ENCODE measurements at regions not wholly inside any gene's neighbourhood (a gene's known extent, or its start where the extent isn't known, plus 50 kb on each side); places are given as distances from the start of the nearest gene placed in this dataset.

GRCh38 chr10:127610816-127611215, 61.7 kb downstream of the NPS start:
- H3K27ac ChIP-seq = no peak overlapping the region
- TF ChIP-seq CTCF (conservative IDR thresholded peaks at IDR 0.05) = no peak

GRCh38 chr10:127614484-127615017, 65.4 kb downstream of the NPS start:
- TF ChIP-seq CTCF (conservative IDR thresholded peaks at IDR 0.05) = no peak
- H3K27ac ChIP-seq = no peak overlapping the region

- no peak for TF ChIP-seq CTCF (conservative IDR thresholded peaks at IDR 0.05)
- no peak overlapping the region for H3K27ac ChIP-seq
Measured at GRCh38 chr10:127618797-127619196, 69.7 kb downstream of the NPS start.

- no peak for TF ChIP-seq CTCF (conservative IDR thresholded peaks at IDR 0.05)
Measured at GRCh38 chr10:127619546-127620325, 70.6 kb downstream of the NPS start.

DNA sequence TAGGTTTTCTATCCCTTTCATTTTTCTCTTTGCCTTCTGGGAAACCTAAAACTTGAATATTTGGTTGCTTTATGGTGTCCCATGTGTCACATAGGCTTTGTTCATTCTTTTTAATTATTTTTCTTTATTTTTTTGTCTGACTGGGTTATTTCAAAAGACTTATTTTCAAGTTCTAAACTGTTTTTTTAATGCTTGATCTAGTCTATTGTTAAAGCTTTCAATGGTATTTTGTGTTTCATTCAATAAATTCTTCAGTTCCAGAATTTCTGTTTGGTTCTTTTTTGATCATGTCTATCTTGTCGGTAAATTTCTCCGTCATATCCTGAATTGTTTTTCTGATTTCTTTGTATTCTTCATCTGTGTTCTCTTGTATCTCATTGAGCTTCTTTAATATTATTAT, 86.8 kb downstream of the NPS start:
- TF ChIP-seq CTCF (conservative IDR thresholded peaks at IDR 0.05) = no peak
- no peak overlapping the region for H3K27ac ChIP-seq

More at GRCh38 chr10:127619546-127620325, 70.6 kb downstream of the NPS start:
- H3K27ac ChIP-seq = no peak overlapping the region

DNA sequence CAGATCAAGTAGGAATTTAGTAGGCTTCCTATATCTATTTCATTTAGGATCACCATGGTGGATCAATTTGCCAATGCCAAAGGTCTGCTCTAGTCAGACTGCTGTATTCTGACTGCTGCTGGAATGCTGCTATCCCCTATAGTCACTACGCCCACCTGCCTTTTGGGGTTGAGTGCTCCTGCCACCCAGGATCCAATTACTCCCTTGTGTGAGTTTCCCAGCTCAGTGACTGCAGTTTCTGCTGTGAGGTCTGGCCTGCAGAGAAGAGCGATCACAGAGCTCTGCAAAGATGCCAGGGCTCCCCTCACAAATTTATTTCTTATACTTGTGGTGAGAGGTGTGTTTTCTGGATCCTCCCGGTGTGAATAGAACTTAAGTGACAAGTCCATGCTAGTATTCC, 88.1 kb upstream of the FOXI2 start:
- H3K27ac ChIP-seq = no peak overlapping the region
- TF ChIP-seq CTCF (conservative IDR thresholded peaks at IDR 0.05) = no peak

DNA sequence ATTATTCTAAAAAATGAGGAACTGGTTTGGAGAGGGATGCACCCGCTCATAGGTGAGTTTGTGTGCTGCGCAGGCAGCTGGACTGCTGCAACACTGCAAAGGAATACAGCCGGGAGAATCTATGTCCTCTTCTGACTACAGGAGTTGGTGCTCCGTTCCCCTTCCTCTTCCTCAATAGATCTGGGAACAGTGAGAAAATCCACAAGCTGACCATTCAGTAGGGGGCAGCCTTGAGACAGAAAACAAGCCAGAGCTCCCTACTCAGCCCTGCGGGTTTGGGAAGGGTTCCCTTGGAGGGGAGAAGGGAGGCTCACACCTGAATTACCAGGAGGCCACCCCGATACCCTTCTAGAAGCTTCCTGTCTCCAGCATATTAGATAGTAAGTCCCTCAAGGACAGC, 87.3 kb upstream of the FOXI2 start:
- no peak overlapping the region for H3K27ac ChIP-seq

More for the DNA sequence above, 87.3 kb upstream of the FOXI2 start:
- no peak for TF ChIP-seq CTCF (conservative IDR thresholded peaks at IDR 0.05)
